ENCODE measurements at regions not wholly inside any gene's neighbourhood (a gene's known extent, or its start where the extent isn't known, plus 50 kb on each side); places are given as distances from the start of the nearest gene placed in this dataset.

DNA sequence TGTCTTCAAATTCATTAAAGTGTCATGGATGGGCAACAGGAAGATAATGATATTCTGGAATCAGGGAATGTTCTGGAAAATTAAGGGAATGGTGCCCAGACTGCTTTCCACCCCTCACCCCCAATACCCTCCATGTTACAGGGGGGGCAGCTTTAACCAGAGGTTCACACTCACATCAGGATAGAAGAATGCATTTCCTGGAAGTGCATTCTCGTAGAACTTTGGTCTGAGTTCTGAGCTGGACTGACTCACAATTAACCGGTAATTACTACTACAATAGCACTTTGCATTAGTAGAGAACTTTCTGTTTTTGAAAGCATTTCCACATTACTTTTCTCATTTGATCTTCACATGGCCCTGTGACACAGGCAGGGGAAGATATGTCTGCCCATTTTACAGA is 52.5 kb upstream of the SHISA3 start:
- TF ChIP-seq CTCF (IDR thresholded peaks at IDR 0.05; ENCODE audit: insufficient read depth, low read depth, low read length, missing control alignments), result no peak
- H3K4me3 ChIP-seq (ENCODE audit: low read depth, low read length), result no peak overlapping the region
- no peak for DNase-seq (ENCODE audit: low read depth)

GRCh38 chr4:42345962-42346544 is 51.2 kb upstream of the SHISA3 start:
- H3K4me3 ChIP-seq (ENCODE audit: low read depth, low read length), result no peak overlapping the region
- DNase-seq (ENCODE audit: low read depth), result no peak
- TF ChIP-seq CTCF (IDR thresholded peaks at IDR 0.05; ENCODE audit: insufficient read depth, low read depth, low read length, missing control alignments), result no peak

DNA sequence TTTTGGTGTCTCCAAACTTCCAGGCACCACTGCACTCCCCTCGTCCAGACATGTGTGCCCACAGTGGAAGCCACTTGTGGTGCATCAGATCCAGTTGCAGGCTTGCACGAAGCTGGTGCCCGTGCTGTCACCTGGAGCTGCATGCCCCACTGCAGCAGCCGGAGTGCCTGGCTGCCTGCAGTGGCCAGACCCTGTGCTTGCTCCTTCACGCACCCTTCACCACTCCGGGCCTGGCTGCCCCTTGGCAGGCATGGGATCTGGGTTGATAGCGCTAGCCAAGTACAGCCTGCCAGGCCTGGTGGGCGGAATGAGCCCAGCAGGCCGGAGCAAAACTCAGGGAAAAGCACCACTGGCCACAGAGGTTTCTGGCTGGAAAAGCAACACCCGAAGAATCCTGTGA is 50.2 kb upstream of the SHISA3 start:
- DNase-seq (ENCODE audit: low read depth), result no peak
- no peak overlapping the region for H3K4me3 ChIP-seq (ENCODE audit: low read depth, low read length)
- TF ChIP-seq CTCF (IDR thresholded peaks at IDR 0.05; ENCODE audit: insufficient read depth, low read depth, low read length, missing control alignments), result no peak
